ENCODE measurements at regions not wholly inside any gene's neighbourhood (a gene's known extent, or its start where the extent isn't known, plus 50 kb on each side); places are given as distances from the start of the nearest gene placed in this dataset.

- peaks cover 41% of the 10 kb centered on the region for H3K27me3 ChIP-seq (replicated peaks; ENCODE audit: insufficient read depth, low read depth, low read length, poor library complexity)
- POLR2A ChIA-PET (ENCODE audit: low non-redundant PET), result no interaction called here
Measured at GRCh38 chr5:73302797-73303147, 129.8 kb downstream of the TMEM174 start.

DNA sequence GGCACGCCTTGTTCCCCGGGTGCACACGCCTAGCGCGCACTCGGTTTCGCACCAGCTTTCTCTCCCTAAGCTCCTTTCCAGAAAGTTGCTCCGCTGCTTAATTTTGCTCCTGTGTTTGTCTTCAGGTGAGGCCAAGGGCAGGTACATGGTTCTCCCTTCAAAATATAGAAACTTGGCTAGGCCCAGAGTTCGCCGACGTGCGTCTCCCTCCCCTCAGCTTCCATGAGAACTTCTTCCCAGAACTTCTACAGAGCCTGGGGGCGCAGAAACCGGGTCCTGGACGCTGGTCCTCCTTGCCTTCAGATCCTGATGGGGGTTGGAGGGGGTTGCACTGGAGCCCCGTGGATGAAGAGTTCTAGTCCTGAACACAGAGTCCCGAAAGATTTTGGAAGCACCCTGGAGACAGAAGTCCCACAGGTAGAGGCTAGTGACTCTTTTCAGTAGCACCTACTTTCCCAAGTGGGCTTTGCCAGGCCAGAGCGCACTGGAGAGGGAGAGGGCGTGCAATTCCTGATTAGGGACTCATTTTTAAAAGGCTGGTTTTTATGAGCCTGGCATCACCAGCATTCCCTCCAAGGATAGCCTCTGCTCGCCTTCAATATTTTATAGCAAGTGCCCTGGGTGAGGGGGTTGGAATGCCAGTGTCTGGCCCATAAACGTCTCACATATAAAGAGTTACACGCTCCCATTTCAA is 128.4 kb downstream of the TMEM174 start:
- intact Hi-C loops (cut with micrococcal nuclease; ENCODE audit: unreplicated experiment), result no loop called here

More at GRCh38 chr5:73302797-73303147, 129.8 kb downstream of the TMEM174 start:
- intact Hi-C loops (cut with micrococcal nuclease; ENCODE audit: unreplicated experiment), result no loop called here
- no peaks in the 10 kb centered on the region for H3K36me3 ChIP-seq (ENCODE audit: insufficient read depth, low read length, poor library complexity, severe bottlenecking)
- CTCF ChIA-PET, result no interaction called here
- no peaks in the 10 kb centered on the region for H3K9me3 ChIP-seq (ENCODE audit: low read depth, low read length, poor library complexity, severe bottlenecking)
- H3K4me3 ChIP-seq (ENCODE audit: low read depth, low read length, poor library complexity, severe bottlenecking), result no peak overlapping the region
- DNase-seq (ENCODE audit: low spot score), result no peak
- TF ChIP-seq CTCF (conservative IDR thresholded peaks at IDR 0.05; ENCODE audit: low read depth, low read length) (no peak), EZH2 (IDR thresholded peaks at IDR 0.05; ENCODE audit: borderline replicate concordance, low read depth, low read length, poor library complexity, severe bottlenecking) (no peak)
- no peaks in the 10 kb centered on the region for H3K4me1 ChIP-seq (ENCODE audit: insufficient read depth, low read length, poor library complexity, severe bottlenecking)
- no TSS peak for BruUV-seq (replicated peaks)
- H3K27ac ChIP-seq (ENCODE audit: low read depth, low read length, poor library complexity, severe bottlenecking), result no peak overlapping the region

GRCh38 chr5:73300337-73301207 is 127.6 kb downstream of the TMEM174 start:
- ChIA-PET CTCF (no interaction called here), POLR2A (ENCODE audit: low non-redundant PET) (no interaction called here)
- H3K4me1 ChIP-seq (ENCODE audit: insufficient read depth, low read length, poor library complexity, severe bottlenecking), result no peaks in the 10 kb centered on the region
- no peaks in the 10 kb centered on the region for H3K9me3 ChIP-seq (ENCODE audit: low read depth, low read length, poor library complexity, severe bottlenecking)
- intact Hi-C loops (cut with micrococcal nuclease; ENCODE audit: unreplicated experiment), result no loop called here
- H3K27ac ChIP-seq (ENCODE audit: low read depth, low read length, poor library complexity, severe bottlenecking), result no peak overlapping the region
- no peak for DNase-seq (ENCODE audit: low spot score)
- no peaks in the 10 kb centered on the region for H3K36me3 ChIP-seq (ENCODE audit: insufficient read depth, low read length, poor library complexity, severe bottlenecking)
- H3K27me3 ChIP-seq (replicated peaks; ENCODE audit: insufficient read depth, low read depth, low read length, poor library complexity), result peaks cover 56% of the 10 kb centered on the region
- BruUV-seq (replicated peaks), result no TSS peak
- no peak overlapping the region for H3K4me3 ChIP-seq (ENCODE audit: low read depth, low read length, poor library complexity, severe bottlenecking)
- TF ChIP-seq EZH2 (IDR thresholded peaks at IDR 0.05; ENCODE audit: borderline replicate concordance, low read depth, low read length, poor library complexity, severe bottlenecking) (no peak), CTCF (conservative IDR thresholded peaks at IDR 0.05; ENCODE audit: low read depth, low read length) (no peak)

More for the DNA sequence above, 128.4 kb downstream of the TMEM174 start:
- CTCF ChIA-PET, result no interaction called here
- POLR2A ChIA-PET (ENCODE audit: low non-redundant PET), result no interaction called here
- no peak overlapping the region for H3K27ac ChIP-seq (ENCODE audit: low read depth, low read length, poor library complexity, severe bottlenecking)
- H3K9me3 ChIP-seq (ENCODE audit: low read depth, low read length, poor library complexity, severe bottlenecking), result no peaks in the 10 kb centered on the region
- H3K27me3 ChIP-seq (replicated peaks; ENCODE audit: insufficient read depth, low read depth, low read length, poor library complexity), result peaks cover 51% of the 10 kb centered on the region
- no peaks in the 10 kb centered on the region for H3K4me1 ChIP-seq (ENCODE audit: insufficient read depth, low read length, poor library complexity, severe bottlenecking)
- no peak overlapping the region for H3K4me3 ChIP-seq (ENCODE audit: low read depth, low read length, poor library complexity, severe bottlenecking)
- BruUV-seq (replicated peaks), result no TSS peak
- TF ChIP-seq CTCF (conservative IDR thresholded peaks at IDR 0.05; ENCODE audit: low read depth, low read length) (no peak), EZH2 (IDR thresholded peaks at IDR 0.05; ENCODE audit: borderline replicate concordance, low read depth, low read length, poor library complexity, severe bottlenecking) (no peak)
- H3K36me3 ChIP-seq (ENCODE audit: insufficient read depth, low read length, poor library complexity, severe bottlenecking), result no peaks in the 10 kb centered on the region
- DNase-seq (ENCODE audit: low spot score), result no peak

Measured in A673 (cell line).